GM23248 (cell line): ENCODE measurements at regions not wholly inside any gene's neighbourhood (a gene's known extent, or its start where the extent isn't known, plus 50 kb on each side); places are given as distances from the start of the nearest gene placed in this dataset.
A peak's percentile ranks its signal among the peaks of the same experiment; 100 is the strongest.

Source experiments
- DNase-seq: peaks from one replicate; pipeline ENCODE4 v3.0.0-alpha.2; 2015
- H2AFZ ChIP-seq: fragments of 200-600 bp; sonication (generic); 2 replicates; pipeline ENCODE4 v1.6.1; 2016; ENCODE audit warnings: antibody characterized with exemption
- H3F3A ChIP-seq: fragments of 200-600 bp; sonication (generic); 2 replicates; pipeline ENCODE4 v1.6.1; 2016; ENCODE audit warnings: mild to moderate bottlenecking, antibody characterized with exemption, mixed run types; ENCODE audit not compliant: insufficient read depth
- H3K27ac ChIP-seq: fragments of 200-600 bp; sonication (generic); 2 replicates; pipeline ENCODE4 v1.5.1; 2016; ENCODE audit warnings: mild to moderate bottlenecking
- H3K27me3 ChIP-seq: fragments of 200-600 bp; sonication (generic); replicated peaks from 2 replicates; pipeline ENCODE4 v1.6.1; 2016; ENCODE audit warnings: mild to moderate bottlenecking; ENCODE audit not compliant: insufficient read depth
- H3K36me3 ChIP-seq: fragments of 200-600 bp; sonication (generic); 2 replicates; pipeline ENCODE4 v1.6.1; 2016; ENCODE audit warnings: low read depth, mild to moderate bottlenecking
- H3K4me1 ChIP-seq: fragments of 200-600 bp; sonication (generic); 2 replicates; pipeline ENCODE4 v1.6.1; 2016; ENCODE audit warnings: mild to moderate bottlenecking; ENCODE audit not compliant: insufficient read depth
- H3K4me2 ChIP-seq: fragments of 200-600 bp; sonication (generic); one replicate; pipeline ENCODE4 v1.6.1; 2016; ENCODE audit warnings: mild to moderate bottlenecking; ENCODE audit not compliant: unreplicated experiment
- H3K4me3 ChIP-seq: fragments of 200-600 bp; sonication (generic); 2 replicates; pipeline ENCODE4 v1.5.1; 2016; ENCODE audit warnings: mild to moderate bottlenecking
- H3K79me2 ChIP-seq: fragments of 200-600 bp; sonication (generic); 2 replicates; pipeline ENCODE4 v1.6.1; 2016; ENCODE audit warnings: mild to moderate bottlenecking; ENCODE audit not compliant: insufficient read depth
- H3K9ac ChIP-seq: fragments of 200-600 bp; sonication (generic); 2 replicates; pipeline ENCODE4 v1.6.1; 2016; ENCODE audit warnings: mild to moderate bottlenecking
- H3K9me2 ChIP-seq: fragments of 200-600 bp; sonication (generic); 2 replicates; pipeline ENCODE4 v1.6.1; 2016; ENCODE audit warnings: mixed run types, mild to moderate bottlenecking, moderate library complexity; ENCODE audit not compliant: insufficient read depth
- H3K9me3 ChIP-seq: fragments of 200-600 bp; sonication (generic); one replicate; pipeline ENCODE4 v1.6.1; 2017; ENCODE audit warnings: low read depth
- H4K20me1 ChIP-seq: fragments of 200-600 bp; sonication (generic); 2 replicates; pipeline ENCODE4 v1.6.0; 2016; ENCODE audit not compliant: insufficient read depth
- EZH2 ChIP-seq: fragments of 200-600 bp; sonication (generic); IDR thresholded peaks from 2 replicates; pipeline ENCODE4 v1.6.1; 2018; ENCODE audit warnings: antibody characterized with exemption, mild to moderate bottlenecking; ENCODE audit not compliant: insufficient read depth, poor library complexity, severe bottlenecking
- EZH2phosphoT487 ChIP-seq: fragments of 200-600 bp; sonication (generic); IDR thresholded peaks from 2 replicates; pipeline ENCODE4 v1.6.1; 2018; ENCODE audit warnings: antibody characterized with exemption, moderate library complexity, mild to moderate bottlenecking, low read depth; ENCODE audit not compliant: insufficient read depth
- WGBS, 2 experiments: methylation state at CpG; one replicate each; pipeline ENCODE4 v1.1.6; 2015 to 2017; ENCODE audit warnings: low lambda C conversion rate in 2 of 2, low coverage in 1 of 2; ENCODE audit errors: missing lambda C conversion rate in 2 of 2; 5-methylcytosine and 5-hydroxymethylcytosine counted together
- in situ Hi-C: fragments of 300-500 bp; cut with MboI; formaldehyde crosslinking; loops from 2 replicates; pipeline ENCODE4 v1.15.0; 2020

DNA sequence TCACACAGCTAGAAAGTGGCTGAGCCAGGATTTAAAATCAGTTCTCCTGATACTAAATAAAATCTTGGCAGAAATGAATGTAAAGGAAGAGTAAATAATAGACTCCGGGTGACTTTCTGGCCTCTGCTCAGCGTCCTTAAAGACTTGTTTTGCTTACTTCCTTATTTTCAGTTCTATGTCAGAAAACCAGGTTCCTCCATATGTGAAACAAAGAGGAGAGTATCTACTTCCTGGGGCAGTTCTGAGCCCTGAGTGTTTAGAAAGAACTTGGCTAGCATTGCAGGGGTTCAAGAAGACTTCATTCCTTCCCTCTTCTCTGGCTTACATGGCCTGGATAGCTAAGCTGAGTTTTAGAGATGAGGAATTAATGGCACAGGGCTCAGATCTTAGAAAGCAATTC lies 222.8 kb upstream of the TLE3 start:
- Histone ChIP-seq H4K20me1 (no peaks in the 10 kb centered on the region), H3K27ac (no peak overlapping the region), H3K9ac (no peak overlapping the region), H3K4me3 (no peak overlapping the region), H3K4me2 (no peak overlapping the region), H3F3A (peaks cover 42% of the 10 kb centered on the region), H3K9me3 (no peaks in the 10 kb centered on the region), H3K9me2 (no peaks in the 10 kb centered on the region), H2AFZ (no peak overlapping the region), H3K36me3 (no peaks in the 10 kb centered on the region), H3K79me2 (no peaks in the 10 kb centered on the region), H3K27me3 (no peaks in the 10 kb centered on the region), H3K4me1 (peaks cover 58% of the 10 kb centered on the region)
- DNase-seq: no peak
- TF ChIP-seq EZH2 (no peak), EZH2phosphoT487 (no peak)
- in situ Hi-C loops: no loop called here
- 87 to 94% methylated on average over 2 of the region's 2 CpGs for WGBS, 2 experiments

DNA sequence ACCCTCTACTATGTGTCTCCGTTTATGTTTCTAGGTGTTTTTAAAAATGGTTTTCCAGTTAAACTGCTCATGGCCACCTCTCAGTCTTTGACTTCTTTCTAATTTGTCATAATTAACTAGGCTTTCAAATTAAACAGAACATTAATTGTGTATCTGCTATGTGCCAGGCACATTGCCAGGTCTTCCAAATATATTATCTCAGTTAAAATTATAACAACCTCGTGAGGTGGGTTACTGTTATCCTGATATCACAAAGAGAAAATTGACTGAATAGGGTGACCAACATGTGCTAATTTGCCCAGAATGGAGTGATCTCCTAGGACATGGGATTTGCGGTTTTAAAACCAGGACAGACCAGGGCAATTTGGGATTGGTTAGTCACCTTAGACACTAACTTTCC lies 222.4 kb upstream of the TLE3 start:
- H3K9ac ChIP-seq: no peak overlapping the region
- peaks cover 58% of the 10 kb centered on the region for H3K4me1 ChIP-seq
- no peaks in the 10 kb centered on the region for H3K27me3 ChIP-seq

DNA sequence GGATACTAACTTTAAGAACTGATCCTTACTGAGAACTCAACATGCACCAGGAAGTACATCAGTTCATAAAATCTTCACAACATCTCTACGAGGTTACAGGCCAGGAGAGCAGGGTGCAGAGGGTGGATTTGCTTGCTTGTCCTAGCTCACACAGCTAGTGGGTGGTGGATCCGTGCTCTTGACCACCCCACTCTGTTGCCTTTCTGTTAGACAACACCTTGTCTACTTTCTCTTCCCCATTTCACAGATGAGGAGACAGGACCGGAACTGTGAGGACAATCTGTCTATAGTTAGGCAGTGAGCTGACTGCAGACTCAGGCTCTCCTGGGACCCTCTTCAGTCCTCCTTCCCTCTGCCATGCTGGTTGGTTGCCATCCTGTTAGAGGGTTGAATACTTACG lies 221.7 kb upstream of the TLE3 start:
- H3K27ac ChIP-seq: peak overlapping the region; percentile 67
- no peak for DNase-seq
- TF ChIP-seq EZH2phosphoT487 (no peak), EZH2 (no peak)
- peak overlapping the region; percentile 19; the same call in 1 of the 2 replicates for H3K9ac ChIP-seq
- WGBS, 2 experiments: 49 to 57% methylated on average over 4 of the region's 4 CpGs
- no peaks in the 10 kb centered on the region for H4K20me1 ChIP-seq
- no peaks in the 10 kb centered on the region for H3K9me3 ChIP-seq
- in situ Hi-C loops: no loop called here
- no peaks in the 10 kb centered on the region for H3K9me2 ChIP-seq
- H3K36me3 ChIP-seq: no peaks in the 10 kb centered on the region
- H3K4me1 ChIP-seq: peaks cover 54% of the 10 kb centered on the region
- H3K79me2 ChIP-seq: no peaks in the 10 kb centered on the region
- H2AFZ ChIP-seq: peak overlapping the region; percentile 8; the same call in 1 of the 2 replicates
- H3F3A ChIP-seq: peaks cover 36% of the 10 kb centered on the region
- H3K27me3 ChIP-seq: no peaks in the 10 kb centered on the region
- peak overlapping the region; percentile 62 for H3K4me2 ChIP-seq
- H3K4me3 ChIP-seq: no peak overlapping the region

More for the DNA sequence above, 222.4 kb upstream of the TLE3 start:
- H4K20me1 ChIP-seq: no peaks in the 10 kb centered on the region
- DNase-seq: no peak
- no peak overlapping the region for H3K27ac ChIP-seq
- peaks cover 42% of the 10 kb centered on the region for H3F3A ChIP-seq
- no peak overlapping the region for H2AFZ ChIP-seq
- H3K4me3 ChIP-seq: no peak overlapping the region
- H3K79me2 ChIP-seq: no peaks in the 10 kb centered on the region
- no peak overlapping the region for H3K4me2 ChIP-seq
- no peaks in the 10 kb centered on the region for H3K9me2 ChIP-seq
- H3K36me3 ChIP-seq: no peaks in the 10 kb centered on the region
- 98% methylated on average over 3 of the region's 3 CpGs for WGBS, 2 experiments
- no peaks in the 10 kb centered on the region for H3K9me3 ChIP-seq
- TF ChIP-seq EZH2: no peak
- no peak for TF ChIP-seq EZH2phosphoT487
- in situ Hi-C loops: no loop called here

DNA sequence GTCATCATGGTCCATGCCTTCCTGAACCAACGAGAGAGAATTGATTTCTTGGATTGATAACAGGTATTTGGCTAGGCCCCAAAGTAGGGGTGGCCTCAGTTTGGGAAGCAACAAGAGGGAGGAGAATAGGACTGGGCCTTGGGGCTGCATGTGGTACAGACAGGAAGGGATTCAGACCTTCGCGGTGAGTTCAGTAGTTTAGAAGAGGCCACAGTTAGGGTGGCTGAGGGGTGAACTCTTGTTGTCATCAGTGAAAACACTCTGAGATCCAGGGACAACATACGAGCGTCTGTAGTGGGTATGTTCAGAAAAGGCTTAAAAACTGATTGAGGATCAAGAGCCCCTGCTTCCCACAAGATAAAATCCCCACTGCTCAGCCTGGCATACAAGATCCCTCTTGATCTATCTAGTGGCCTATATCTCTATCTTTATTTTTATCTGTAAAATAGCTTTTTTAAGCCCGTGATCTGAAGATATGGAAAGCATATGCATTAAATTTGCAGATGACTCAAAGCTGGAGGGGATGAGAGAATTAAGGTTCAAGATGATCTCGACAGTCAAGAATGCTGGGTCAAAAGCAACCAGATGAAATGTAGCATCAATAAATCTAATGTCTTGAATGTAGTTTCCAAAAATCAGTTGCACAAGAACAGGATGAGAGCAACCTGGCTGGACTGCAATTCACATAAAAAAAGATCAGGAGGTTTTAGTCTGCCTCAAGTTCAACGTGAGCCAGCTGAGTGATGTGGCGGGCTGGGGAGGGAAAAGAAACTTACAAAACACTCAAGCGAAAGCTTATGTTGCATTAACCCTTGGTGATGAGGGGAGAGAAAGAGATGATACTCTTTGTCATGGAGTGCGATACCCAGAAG lies 221.1 kb upstream of the TLE3 start:
- H3K27me3 ChIP-seq: no peaks in the 10 kb centered on the region
- peak overlapping the region; percentile 62 for H3K4me2 ChIP-seq
- no peaks in the 10 kb centered on the region for H3K9me3 ChIP-seq
- no peaks in the 10 kb centered on the region for H3K9me2 ChIP-seq
- in situ Hi-C loops: no loop called here
- no peaks in the 10 kb centered on the region for H3K79me2 ChIP-seq
- peaks cover 48% of the 10 kb centered on the region for H3K4me1 ChIP-seq
- H3F3A ChIP-seq: peaks cover 30% of the 10 kb centered on the region
- no peaks in the 10 kb centered on the region for H4K20me1 ChIP-seq
- peak overlapping the region; percentile 8; the same call in 1 of the 2 replicates for H2AFZ ChIP-seq
- no peak for TF ChIP-seq EZH2phosphoT487
- TF ChIP-seq EZH2: no peak
- H3K27ac ChIP-seq: peak overlapping the region; percentile 67
- WGBS, 2 experiments: 13% methylated on average over 11 of the region's 11 CpGs
- peak; percentile 86 for DNase-seq
- no peak overlapping the region for H3K4me3 ChIP-seq
- no peaks in the 10 kb centered on the region for H3K36me3 ChIP-seq
- H3K9ac ChIP-seq: peak overlapping the region; percentile 19; the same call in 1 of the 2 replicates
